Breast epithelium (tissue), 4 donors: ENCODE measurements at regions not wholly inside any gene's neighbourhood (a gene's known extent, or its start where the extent isn't known, plus 50 kb on each side); places are given as distances from the start of the nearest gene placed in this dataset.

Experiments
- DNase-seq, 2 donors: peaks; one replicate each; pipeline ENCODE4 v3.0.0-alpha.2; 2019; ENCODE audit warnings: low spot score in 2 of 2
- H3K27ac ChIP-seq, 2 donors: fragments of 200-600 bp; sonication (generic) in 1 of 2; one replicate each; pipeline ENCODE4 v1.5.1; 2016 to 2019; ENCODE audit warnings: mild to moderate bottlenecking in 1 of 2
- H3K27me3 ChIP-seq, 2 donors: fragments of 200-600 bp; sonication (generic) in 1 of 2; one replicate each; pipeline versions ENCODE4 v1.5.1 to v1.6.0; 2017 to 2019; ENCODE audit warnings: control low read depth in 1 of 2, mild to moderate bottlenecking in 1 of 2
- H3K36me3 ChIP-seq: fragments of 200-600 bp; one replicate; pipeline ENCODE4 v1.5.1; 2019
- H3K4me1 ChIP-seq, 2 donors: fragments of 200-600 bp; sonication (generic); one replicate each; pipeline ENCODE4 v1.5.1; 2016 to 2019; ENCODE audit warnings: control low read depth in 1 of 2
- H3K4me3 ChIP-seq, 3 donors: fragments of 200-600 bp; sonication (generic); 1 replicate in 2 of 3; 2 replicates in 1 of 3; pipeline ENCODE4 v1.5.1; 2016 to 2019; ENCODE audit warnings: mild to moderate bottlenecking in 3 of 3, moderate library complexity in 2 of 3
- H3K9me3 ChIP-seq, 2 donors: fragments of 200-600 bp; sonication (generic) in 1 of 2; one replicate each; pipeline ENCODE4 v1.5.1; 2016 to 2019; ENCODE audit warnings: control low read depth in 1 of 2
- POLR2A ChIP-seq: fragments of 450-650 bp; IDR thresholded peaks from one replicate; pipeline ENCODE4 v1.6.1; 2016; ENCODE audit warnings: antibody characterized with exemption, mild to moderate bottlenecking, moderate library complexity
- POLR2AphosphoS5 ChIP-seq, 3 donors: sonication (generic); formaldehyde crosslinking; IDR thresholded peaks; one replicate each; pipeline ENCODE4 v1.6.1; 2017; ENCODE audit warnings: antibody characterized with exemption in 3 of 3
- intact Hi-C: fragments of 100-400 bp; cut with DNase I; formaldehyde crosslinking; loops from one replicate; pipeline ENCODE4 v1.15.1; 2023; ENCODE audit warnings: low total_unique reads
- TF ChIP-seq, protein P1 (sequence below), 3 donors: fragments of 450-650 bp; IDR thresholded peaks; one replicate each; pipeline ENCODE4 v1.5.1; 2016 to 2017; ENCODE audit warnings: antibody characterized with exemption in 3 of 3, mild to moderate bottlenecking in 3 of 3, moderate library complexity in 3 of 3

DNA sequence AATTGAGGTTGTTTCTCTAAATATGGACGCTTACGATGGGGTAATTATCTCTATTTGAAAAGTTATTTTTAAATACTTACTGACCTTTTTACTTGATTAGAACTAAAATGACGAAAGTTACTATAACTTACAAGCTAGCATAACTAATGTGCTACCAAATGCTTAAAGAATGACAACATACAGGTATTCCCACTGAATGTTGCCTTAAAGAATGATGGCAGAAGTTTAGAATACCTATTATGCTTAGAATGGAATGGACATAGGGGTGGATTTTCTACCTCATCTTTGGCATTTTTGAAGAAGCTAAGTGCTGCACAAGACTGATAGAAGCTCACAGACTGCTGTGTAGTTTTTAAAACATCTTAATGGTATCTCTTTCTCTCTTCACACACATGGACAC, 284.8 kb downstream of the THBS2 start:
- H3K4me1 ChIP-seq, result no peaks in the 10 kb centered on the region
- no peaks in the 10 kb centered on the region for H3K36me3 ChIP-seq
- intact Hi-C loops, result no loop called here
- no peaks in the 10 kb centered on the region for H3K9me3 ChIP-seq
- no peaks in the 10 kb centered on the region for H3K27me3 ChIP-seq
- DNase-seq, result no peak
- TF ChIP-seq, protein P1, sequence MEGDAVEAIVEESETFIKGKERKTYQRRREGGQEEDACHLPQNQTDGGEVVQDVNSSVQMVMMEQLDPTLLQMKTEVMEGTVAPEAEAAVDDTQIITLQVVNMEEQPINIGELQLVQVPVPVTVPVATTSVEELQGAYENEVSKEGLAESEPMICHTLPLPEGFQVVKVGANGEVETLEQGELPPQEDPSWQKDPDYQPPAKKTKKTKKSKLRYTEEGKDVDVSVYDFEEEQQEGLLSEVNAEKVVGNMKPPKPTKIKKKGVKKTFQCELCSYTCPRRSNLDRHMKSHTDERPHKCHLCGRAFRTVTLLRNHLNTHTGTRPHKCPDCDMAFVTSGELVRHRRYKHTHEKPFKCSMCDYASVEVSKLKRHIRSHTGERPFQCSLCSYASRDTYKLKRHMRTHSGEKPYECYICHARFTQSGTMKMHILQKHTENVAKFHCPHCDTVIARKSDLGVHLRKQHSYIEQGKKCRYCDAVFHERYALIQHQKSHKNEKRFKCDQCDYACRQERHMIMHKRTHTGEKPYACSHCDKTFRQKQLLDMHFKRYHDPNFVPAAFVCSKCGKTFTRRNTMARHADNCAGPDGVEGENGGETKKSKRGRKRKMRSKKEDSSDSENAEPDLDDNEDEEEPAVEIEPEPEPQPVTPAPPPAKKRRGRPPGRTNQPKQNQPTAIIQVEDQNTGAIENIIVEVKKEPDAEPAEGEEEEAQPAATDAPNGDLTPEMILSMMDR (IDR thresholded peaks at IDR 0.05), result no peak
- TF ChIP-seq POLR2AphosphoS5 (IDR thresholded peaks at IDR 0.05) (no peak), POLR2A (no peak)
- H3K27ac ChIP-seq, result peak overlapping the region; percentile 17 to 63
- no peak overlapping the region for H3K4me3 ChIP-seq

DNA sequence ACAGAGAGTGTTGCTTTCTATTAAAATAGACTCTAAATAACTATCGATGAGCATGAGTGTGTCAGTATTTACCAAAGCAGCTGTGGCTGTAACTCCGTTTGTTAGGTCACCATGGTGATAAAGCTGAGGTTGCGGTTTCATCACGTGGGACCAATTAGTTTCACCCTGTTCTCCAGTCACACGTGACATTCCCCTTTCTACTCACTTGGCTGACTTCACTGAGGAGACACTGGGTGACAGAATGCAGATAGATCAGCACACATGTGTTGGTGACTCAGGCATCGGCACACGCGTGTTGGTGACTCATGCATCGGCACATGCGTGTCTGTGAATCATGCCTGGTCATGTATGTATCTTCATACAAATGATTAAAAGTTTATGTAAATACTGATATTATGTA, 285.4 kb downstream of the THBS2 start:
- no peak overlapping the region for H3K4me3 ChIP-seq
- peak overlapping the region; percentile 65 to 67 for H3K27ac ChIP-seq
- intact Hi-C loops, result no loop called here
- no peaks in the 10 kb centered on the region for H3K9me3 ChIP-seq
- no peak for TF ChIP-seq POLR2A
- TF ChIP-seq, protein P1 (IDR thresholded peaks at IDR 0.05), result no peak
- peak; percentile 79 to 97 (median 84) for TF ChIP-seq POLR2AphosphoS5 (IDR thresholded peaks at IDR 0.05)
- no peaks in the 10 kb centered on the region for H3K36me3 ChIP-seq
- no peaks in the 10 kb centered on the region for H3K27me3 ChIP-seq
- peak in 1 of 2 donors; percentile 42 for DNase-seq
- H3K4me1 ChIP-seq, result no peaks in the 10 kb centered on the region

DNA sequence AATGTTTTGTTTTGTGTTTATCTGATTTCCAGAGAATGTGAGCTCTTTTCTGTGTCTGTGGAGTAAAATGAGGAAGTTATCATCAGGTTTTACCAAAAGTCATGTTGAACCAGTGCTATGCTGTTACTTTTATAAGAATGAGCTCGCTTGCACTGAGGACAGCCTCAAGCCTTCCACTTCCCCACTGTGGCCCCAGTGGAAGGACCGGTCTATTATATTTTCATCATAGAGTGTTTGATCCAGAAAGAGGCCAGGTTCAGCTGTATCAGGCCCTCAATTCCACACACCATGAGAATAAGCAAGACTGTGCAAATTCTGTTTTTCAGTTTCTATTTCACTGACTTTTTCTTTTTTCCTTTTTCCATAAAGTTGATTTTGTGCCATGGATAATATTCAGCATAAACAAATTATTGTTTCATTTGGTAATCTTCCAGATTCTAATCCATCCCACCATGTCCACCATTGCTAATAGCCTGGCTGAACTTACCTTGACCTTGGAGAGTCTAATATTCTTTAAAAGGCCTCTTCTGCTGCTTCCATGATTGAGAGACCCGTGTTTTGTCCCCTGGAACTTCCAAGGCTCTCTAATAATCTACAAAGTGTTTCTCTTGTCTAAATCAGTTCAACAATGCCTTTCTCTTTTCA, 286.2 kb downstream of the THBS2 start:
- H3K4me1 ChIP-seq, result no peaks in the 10 kb centered on the region
- no peak for DNase-seq
- no peaks in the 10 kb centered on the region for H3K27me3 ChIP-seq
- TF ChIP-seq, protein P1 (IDR thresholded peaks at IDR 0.05), result no peak
- TF ChIP-seq POLR2A, result no peak
- no peak for TF ChIP-seq POLR2AphosphoS5 (IDR thresholded peaks at IDR 0.05)
- no peak overlapping the region for H3K4me3 ChIP-seq
- H3K9me3 ChIP-seq, result no peaks in the 10 kb centered on the region
- intact Hi-C loops, result no loop called here
- peak overlapping the region; percentile 65 to 67 for H3K27ac ChIP-seq
- H3K36me3 ChIP-seq, result no peaks in the 10 kb centered on the region

DNA sequence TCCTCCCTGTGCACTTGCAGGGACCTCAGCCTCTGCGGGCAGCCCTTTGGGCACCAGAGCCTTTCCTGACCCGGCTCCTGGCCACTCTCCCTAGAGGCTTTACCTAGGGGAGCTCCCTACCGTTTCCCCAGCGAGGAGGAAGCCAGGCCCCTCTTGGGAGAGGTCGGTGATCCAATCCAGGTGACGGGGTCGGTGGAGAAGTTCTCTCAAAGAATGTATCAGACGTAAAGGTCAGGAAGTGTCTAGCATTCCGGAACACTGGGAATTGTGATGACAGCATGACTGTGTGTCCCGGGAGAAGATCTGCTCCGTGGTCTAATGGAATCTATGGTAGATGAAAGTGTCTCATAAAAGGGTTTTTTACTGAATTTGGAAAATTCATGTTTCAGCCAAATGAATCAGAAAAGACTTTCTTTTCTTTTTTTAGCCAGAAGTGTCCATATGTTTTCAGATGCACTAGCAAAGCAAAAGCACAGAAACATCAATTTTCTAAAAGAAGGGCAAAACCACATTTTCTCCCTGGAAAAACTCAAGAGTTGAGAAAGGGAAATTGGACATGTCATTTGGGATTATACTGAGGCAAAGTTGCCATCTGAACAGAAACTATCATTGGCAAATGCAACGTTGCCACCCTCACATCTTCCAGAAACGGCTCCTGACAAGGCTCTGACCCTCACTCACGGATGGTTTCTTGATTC, 289.4 kb downstream of the THBS2 start:
- H3K9me3 ChIP-seq, result no peaks in the 10 kb centered on the region
- TF ChIP-seq POLR2AphosphoS5 (IDR thresholded peaks at IDR 0.05), result no peak
- TF ChIP-seq, protein P1 (IDR thresholded peaks at IDR 0.05), result no peak
- no peak for TF ChIP-seq POLR2A
- H3K27me3 ChIP-seq, result no peaks in the 10 kb centered on the region
- H3K36me3 ChIP-seq, result no peaks in the 10 kb centered on the region
- intact Hi-C loops, result no loop called here
- peak overlapping the region; percentile 11 to 14 for H3K27ac ChIP-seq
- H3K4me3 ChIP-seq, result no peak overlapping the region
- no peaks in the 10 kb centered on the region for H3K4me1 ChIP-seq
- no peak for DNase-seq

DNA sequence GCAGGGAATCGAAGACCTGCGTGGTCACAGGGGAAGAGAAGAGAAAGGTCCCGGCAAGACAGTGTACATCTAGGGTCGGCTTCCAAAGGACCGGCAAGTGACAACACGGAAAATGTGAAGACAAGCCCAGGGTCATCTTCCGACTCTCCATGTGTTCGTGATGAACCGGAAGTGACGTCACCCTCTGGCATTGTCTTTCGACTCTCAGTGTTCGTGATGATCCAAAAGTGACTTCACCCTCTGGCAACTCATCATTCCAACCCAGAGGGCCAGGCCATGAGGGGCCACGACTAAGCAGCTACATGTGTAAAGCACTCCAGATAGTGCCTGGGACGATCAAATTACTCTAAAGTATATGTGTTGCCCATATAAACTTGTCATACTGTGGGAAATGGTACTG, 290.8 kb downstream of the THBS2 start:
- Histone ChIP-seq H3K27me3 (no peaks in the 10 kb centered on the region), H3K4me3 (no peak overlapping the region), H3K4me1 (no peaks in the 10 kb centered on the region), H3K9me3 (no peaks in the 10 kb centered on the region), H3K36me3 (no peaks in the 10 kb centered on the region), H3K27ac (no peak overlapping the region)
- intact Hi-C loops, result no loop called here
- TF ChIP-seq POLR2A (no peak), POLR2AphosphoS5 (IDR thresholded peaks at IDR 0.05) (no peak)
- TF ChIP-seq, protein P1 (IDR thresholded peaks at IDR 0.05), result no peak
- no peak for DNase-seq
